ENCODE measurements at regions not wholly inside any gene's neighbourhood (a gene's known extent, or its start where the extent isn't known, plus 50 kb on each side); places are given as distances from the start of the nearest gene placed in this dataset.
"Not testable (repeated sequence)": the region's sequence is repeated elsewhere in the genome, so short reads cannot be mapped to it uniquely, and the experiment has no call there.

DNA sequence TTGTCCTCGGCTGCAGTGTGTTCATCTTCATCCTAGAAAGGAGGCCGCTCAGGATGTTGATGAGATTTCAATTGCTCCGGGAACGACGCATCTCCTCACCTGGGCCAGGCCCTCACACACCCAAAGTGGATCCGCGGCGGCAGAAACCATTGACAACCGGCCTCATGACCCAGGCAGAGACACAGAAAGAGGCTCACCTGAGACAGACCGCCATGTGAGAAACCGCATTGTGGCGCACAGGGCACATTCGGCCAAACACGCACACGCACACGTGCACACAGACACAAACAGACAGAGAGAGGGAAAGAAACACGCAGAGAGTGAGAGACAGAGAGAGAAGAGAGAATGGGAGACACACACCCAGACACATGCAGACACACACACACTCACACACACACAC lies 3879.3 kb downstream of the SRGAP2C start:
- H3K4me3 Mint-ChIP-seq; H3K27me3 Mint-ChIP-seq (ENCODE audit: low read depth); H3K4me1 Mint-ChIP-seq; H3K27ac Mint-ChIP-seq; DNase-seq (ENCODE audit: low spot score in 2 of 2, unreplicated experiment in 2 of 2): not testable (repeated sequence)
- H3K36me3 Mint-ChIP-seq = peaks cover 13% of the 10 kb centered on the region
- peaks cover 29% of the 10 kb centered on the region for H3K9me3 Mint-ChIP-seq

DNA sequence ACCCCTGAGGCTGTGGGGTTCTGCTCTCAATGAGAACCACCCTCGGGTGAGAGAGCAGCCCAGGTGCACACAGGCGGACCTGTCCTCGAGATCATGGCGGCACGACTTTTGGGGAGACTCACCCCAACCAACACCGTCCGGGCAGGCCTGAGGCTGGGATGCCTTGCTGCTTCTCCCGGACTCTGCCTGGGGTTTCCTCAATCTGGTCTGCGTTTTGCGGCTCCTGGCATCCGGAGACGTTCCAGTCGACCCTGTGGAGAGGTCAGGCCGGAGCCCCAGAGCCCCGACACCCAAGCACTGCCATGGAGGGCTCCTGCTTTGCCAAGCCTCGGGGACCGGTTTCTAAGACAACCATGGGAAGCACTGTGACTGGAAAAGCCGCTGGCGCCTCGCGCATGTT lies 3879.7 kb downstream of the SRGAP2C start:
- TF ChIP-seq, protein P1, sequence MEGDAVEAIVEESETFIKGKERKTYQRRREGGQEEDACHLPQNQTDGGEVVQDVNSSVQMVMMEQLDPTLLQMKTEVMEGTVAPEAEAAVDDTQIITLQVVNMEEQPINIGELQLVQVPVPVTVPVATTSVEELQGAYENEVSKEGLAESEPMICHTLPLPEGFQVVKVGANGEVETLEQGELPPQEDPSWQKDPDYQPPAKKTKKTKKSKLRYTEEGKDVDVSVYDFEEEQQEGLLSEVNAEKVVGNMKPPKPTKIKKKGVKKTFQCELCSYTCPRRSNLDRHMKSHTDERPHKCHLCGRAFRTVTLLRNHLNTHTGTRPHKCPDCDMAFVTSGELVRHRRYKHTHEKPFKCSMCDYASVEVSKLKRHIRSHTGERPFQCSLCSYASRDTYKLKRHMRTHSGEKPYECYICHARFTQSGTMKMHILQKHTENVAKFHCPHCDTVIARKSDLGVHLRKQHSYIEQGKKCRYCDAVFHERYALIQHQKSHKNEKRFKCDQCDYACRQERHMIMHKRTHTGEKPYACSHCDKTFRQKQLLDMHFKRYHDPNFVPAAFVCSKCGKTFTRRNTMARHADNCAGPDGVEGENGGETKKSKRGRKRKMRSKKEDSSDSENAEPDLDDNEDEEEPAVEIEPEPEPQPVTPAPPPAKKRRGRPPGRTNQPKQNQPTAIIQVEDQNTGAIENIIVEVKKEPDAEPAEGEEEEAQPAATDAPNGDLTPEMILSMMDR (IDR thresholded peaks at IDR 0.05; ENCODE audit: unreplicated experiment) = no peak
- Mint-ChIP-seq H3K9me3 (peaks cover 34% of the 10 kb centered on the region), H3K36me3 (peaks cover 16% of the 10 kb centered on the region), H3K27ac (no peak overlapping the region), H3K4me1 (no peaks in the 10 kb centered on the region), H3K4me3 (no peak overlapping the region), H3K27me3 (ENCODE audit: low read depth) (no peaks in the 10 kb centered on the region)
- no peak for DNase-seq (ENCODE audit: low spot score in 2 of 2, unreplicated experiment in 2 of 2)

DNA sequence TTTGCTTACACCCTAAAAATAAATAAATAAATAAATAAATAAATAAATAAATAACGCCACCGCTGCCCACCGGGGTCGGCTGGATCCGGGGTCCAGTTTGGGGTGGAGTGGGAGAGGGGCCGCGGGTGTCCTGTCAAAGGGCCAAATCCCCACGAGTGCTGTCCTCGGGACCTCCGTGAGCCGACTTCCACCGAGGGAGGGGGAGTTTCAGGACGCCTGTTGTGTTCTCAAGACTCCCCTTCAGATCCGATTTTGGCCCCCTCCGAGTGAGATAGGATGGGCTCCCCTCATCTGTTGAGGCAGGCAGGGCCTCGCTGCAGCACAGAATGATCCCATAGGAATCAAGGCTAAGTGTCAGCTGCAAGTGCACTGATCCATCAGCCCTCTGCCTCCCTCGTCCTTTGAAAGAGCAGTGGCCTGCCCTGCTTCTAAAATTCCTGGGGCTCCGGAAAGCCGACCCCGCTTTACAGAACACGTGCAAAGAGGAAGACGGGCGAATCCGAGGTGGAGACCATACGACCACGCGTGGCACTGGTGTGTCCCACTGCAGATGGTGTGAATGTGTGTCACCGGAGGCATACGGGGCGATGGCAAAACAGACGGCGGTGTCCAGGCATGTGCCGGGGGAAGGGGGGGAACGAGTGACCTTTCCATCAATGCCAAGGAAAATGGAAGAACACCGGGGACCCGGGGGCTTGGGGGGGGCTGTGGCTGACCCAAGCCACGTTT lies 3880.5 kb downstream of the SRGAP2C start:
- no peak for DNase-seq (ENCODE audit: low spot score in 2 of 2, unreplicated experiment in 2 of 2)
- Mint-ChIP-seq H3K36me3 (peaks cover 22% of the 10 kb centered on the region), H3K9me3 (peaks cover 41% of the 10 kb centered on the region), H3K4me1 (no peaks in the 10 kb centered on the region), H3K27me3 (ENCODE audit: low read depth) (no peaks in the 10 kb centered on the region), H3K4me3 (no peak overlapping the region), H3K27ac (no peak overlapping the region)
- TF ChIP-seq, protein P1 (IDR thresholded peaks at IDR 0.05; ENCODE audit: unreplicated experiment) = no peak

DNA sequence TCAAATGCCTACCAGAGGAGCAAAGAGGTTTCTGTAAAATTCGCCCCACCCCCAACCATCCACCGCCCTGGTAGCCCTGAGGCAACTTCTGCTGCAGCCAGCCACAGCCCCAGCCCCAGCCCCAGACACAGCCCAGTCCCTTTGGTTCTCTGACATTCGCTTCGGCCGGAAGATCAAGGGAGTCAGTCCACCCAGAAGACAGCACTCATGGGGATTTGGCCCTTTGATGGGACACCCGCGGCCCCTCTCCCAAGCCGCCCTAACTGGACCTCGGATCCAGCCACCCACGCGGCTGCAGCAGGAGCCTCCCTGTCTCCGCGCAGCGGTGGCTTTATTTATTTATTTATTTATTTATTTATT lies 3881.0 kb downstream of the SRGAP2C start:
- no peak overlapping the region for H3K4me3 Mint-ChIP-seq
- H3K4me1 Mint-ChIP-seq = no peaks in the 10 kb centered on the region
- H3K27ac Mint-ChIP-seq = no peak overlapping the region
- DNase-seq (ENCODE audit: low spot score in 2 of 2, unreplicated experiment in 2 of 2) = no peak
- H3K36me3 Mint-ChIP-seq = peaks cover 27% of the 10 kb centered on the region
- H3K27me3 Mint-ChIP-seq (ENCODE audit: low read depth) = no peaks in the 10 kb centered on the region
- TF ChIP-seq, protein P1 (IDR thresholded peaks at IDR 0.05; ENCODE audit: unreplicated experiment) = no peak
- peaks cover 47% of the 10 kb centered on the region for H3K9me3 Mint-ChIP-seq

DNA sequence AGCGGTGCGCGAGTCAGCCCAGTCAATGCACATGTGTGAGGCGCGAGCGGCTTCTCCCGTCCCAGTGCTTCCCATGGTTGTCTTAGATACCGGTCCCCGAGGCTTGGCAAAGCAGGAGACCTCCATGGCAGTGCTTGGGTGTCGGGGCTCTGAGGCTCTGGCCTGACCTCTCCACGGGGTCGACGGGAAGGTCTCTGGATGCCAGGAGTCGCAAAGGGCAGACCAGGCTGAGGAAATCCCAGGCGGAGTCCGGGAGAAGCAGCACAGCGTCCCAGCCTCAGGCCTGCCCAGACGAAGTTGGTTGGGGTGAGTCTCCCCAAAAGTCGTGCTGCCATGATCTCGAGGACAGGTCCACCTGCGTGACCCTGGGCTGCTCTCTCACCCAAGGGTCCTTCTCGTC lies 3881.6 kb downstream of the SRGAP2C start:
- no peaks in the 10 kb centered on the region for H3K4me1 Mint-ChIP-seq
- no peak for DNase-seq (ENCODE audit: low spot score in 2 of 2, unreplicated experiment in 2 of 2)
- H3K9me3 Mint-ChIP-seq = peaks cover 52% of the 10 kb centered on the region
- H3K27me3 Mint-ChIP-seq (ENCODE audit: low read depth) = no peaks in the 10 kb centered on the region
- H3K36me3 Mint-ChIP-seq = peaks cover 31% of the 10 kb centered on the region
- no peak overlapping the region for H3K27ac Mint-ChIP-seq
- H3K4me3 Mint-ChIP-seq = no peak overlapping the region
- TF ChIP-seq, protein P1 (IDR thresholded peaks at IDR 0.05; ENCODE audit: unreplicated experiment) = no peak

DNA sequence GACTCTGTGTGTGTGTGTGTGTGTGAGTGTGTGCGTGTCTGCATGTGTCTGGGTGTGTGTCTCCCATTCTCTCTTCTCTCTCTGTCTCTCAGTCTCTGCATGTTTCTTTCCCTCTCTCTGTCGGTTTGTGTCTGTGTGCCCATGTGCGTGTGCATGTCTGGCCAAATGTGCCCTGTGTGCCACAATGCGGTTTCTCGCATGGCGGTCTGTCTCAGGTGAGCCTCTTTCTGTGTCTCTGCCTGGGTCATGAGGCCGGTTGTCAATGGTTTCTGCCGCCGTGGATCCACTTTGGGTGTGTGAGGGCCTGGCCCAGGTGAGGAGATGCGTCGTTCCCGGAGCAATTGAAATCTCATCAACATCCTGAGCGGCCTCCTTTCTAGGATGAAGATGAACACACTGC lies 3882.1 kb downstream of the SRGAP2C start:
- peaks cover 31% of the 10 kb centered on the region for H3K36me3 Mint-ChIP-seq
- not testable (repeated sequence) for DNase-seq (ENCODE audit: low spot score in 2 of 2, unreplicated experiment in 2 of 2); H3K27me3 Mint-ChIP-seq (ENCODE audit: low read depth); H3K4me1 Mint-ChIP-seq; H3K4me3 Mint-ChIP-seq; H3K27ac Mint-ChIP-seq
- peaks cover 57% of the 10 kb centered on the region for H3K9me3 Mint-ChIP-seq

DNA sequence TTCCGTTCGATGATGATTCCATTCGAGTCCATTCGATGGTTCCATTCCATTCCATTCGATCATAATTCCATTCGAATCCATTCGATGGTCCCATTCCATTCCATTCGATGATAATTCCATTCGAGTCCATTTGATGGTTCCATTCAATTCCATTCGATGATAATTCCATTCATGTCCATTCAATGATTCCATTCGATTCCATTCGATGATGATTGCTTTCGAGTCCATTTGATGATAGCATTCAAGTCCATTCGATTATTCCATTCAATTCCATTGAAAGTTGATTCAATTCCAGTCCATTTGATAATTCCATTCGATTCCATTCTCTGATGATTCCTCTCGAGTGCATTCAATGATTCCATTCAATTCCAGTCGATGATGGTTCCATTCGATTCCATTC lies 3895.3 kb downstream of the SRGAP2C start:
- Mint-ChIP-seq H3K9me3 (peaks cover 62% of the 10 kb centered on the region), H3K27me3 (ENCODE audit: low read depth) (no peaks in the 10 kb centered on the region), H3K4me1 (no peaks in the 10 kb centered on the region), H3K36me3 (peaks cover 31% of the 10 kb centered on the region), H3K27ac (no peak overlapping the region), H3K4me3 (no peak overlapping the region)
- TF ChIP-seq, protein P1 (IDR thresholded peaks at IDR 0.05; ENCODE audit: unreplicated experiment) = no peak
- DNase-seq (ENCODE audit: low spot score in 2 of 2, unreplicated experiment in 2 of 2) = no peak
